GM21447 (cell line): ENCODE measurements at regions not wholly inside any gene's neighbourhood (a gene's known extent, or its start where the extent isn't known, plus 50 kb on each side); places are given as distances from the start of the nearest gene placed in this dataset.
"Not testable (repeated sequence)": the region's sequence is repeated elsewhere in the genome, so short reads cannot be mapped to it uniquely, and the experiment has no call there.

Source experiments
- ATAC-seq: cut with Tn5 transposase; IDR thresholded peaks from one replicate; pipeline ENCODE4 v1.9.1; 2021; ENCODE audit not compliant: unreplicated experiment

GRCh38 chr11:38924644-38925043 lies 2326.6 kb upstream of the RAG2 start:
- ATAC-seq = no peak

- no peak for ATAC-seq
These were observed 2302.2 kb upstream of the RAG2 start for GRCh38 chr11:38900211-38900610.

GRCh38 chr11:38894201-38894600 lies 2296.2 kb upstream of the RAG2 start:
- ATAC-seq = not testable (repeated sequence)

GRCh38 chr11:38884145-38884865 lies 2286.3 kb upstream of the RAG2 start:
- ATAC-seq = no peak

- no peak for ATAC-seq
These were observed 2269.3 kb upstream of the RAG2 start for GRCh38 chr11:38867338-38867737.

GRCh38 chr11:38865922-38866321 lies 2267.9 kb upstream of the RAG2 start:
- no peak for ATAC-seq

GRCh38 chr11:38842991-38843390 lies 2245.0 kb upstream of the RAG2 start:
- no peak for ATAC-seq

GRCh38 chr11:38839071-38839470 lies 2241.0 kb upstream of the RAG2 start:
- ATAC-seq = no peak

GRCh38 chr11:38835966-38836365 lies 2237.9 kb upstream of the RAG2 start:
- ATAC-seq = no peak

GRCh38 chr11:38824573-38824972 lies 2226.5 kb upstream of the RAG2 start:
- no peak for ATAC-seq

- not testable (repeated sequence) for ATAC-seq
These were observed 2223.8 kb upstream of the RAG2 start for GRCh38 chr11:38821786-38822185.

- ATAC-seq = no peak
These were observed 2221.9 kb upstream of the RAG2 start for GRCh38 chr11:38819981-38820380.

- no peak for ATAC-seq
These were observed 2220.7 kb upstream of the RAG2 start for GRCh38 chr11:38818720-38819119.

- no peak for ATAC-seq
These were observed 2216.6 kb upstream of the RAG2 start for GRCh38 chr11:38814670-38815069.

GRCh38 chr11:38809521-38809920 lies 2211.5 kb upstream of the RAG2 start:
- no peak for ATAC-seq

- no peak for ATAC-seq
These were observed 2198.2 kb upstream of the RAG2 start for GRCh38 chr11:38796281-38796680.

GRCh38 chr11:38795027-38795426 lies 2197.0 kb upstream of the RAG2 start:
- ATAC-seq = no peak

GRCh38 chr11:38791346-38791961 lies 2193.4 kb upstream of the RAG2 start:
- no peak for ATAC-seq

GRCh38 chr11:38788561-38788960 lies 2190.5 kb upstream of the RAG2 start:
- no peak for ATAC-seq

GRCh38 chr11:38784164-38784563 lies 2186.1 kb upstream of the RAG2 start:
- no peak for ATAC-seq

- no peak for ATAC-seq
These were observed 2168.8 kb upstream of the RAG2 start for GRCh38 chr11:38766796-38767195.

GRCh38 chr11:38759394-38759793 lies 2161.4 kb upstream of the RAG2 start:
- no peak for ATAC-seq

GRCh38 chr11:38756537-38756936 lies 2158.5 kb upstream of the RAG2 start:
- ATAC-seq = no peak
